LNCaP clone FGC (cell line): ENCODE measurements at regions not wholly inside any gene's neighbourhood (a gene's known extent, or its start where the extent isn't known, plus 50 kb on each side); places are given as distances from the start of the nearest gene placed in this dataset.

ENCODE experiments used
- DNase-seq: peaks from one replicate; pipeline ENCODE4 v3.0.0-alpha.2; 2011; ENCODE audit warnings: low read depth
- H3K4me3 ChIP-seq: 2 replicates; pipeline ENCODE4 v1.5.1; 2011; ENCODE audit warnings: mild to moderate bottlenecking, low read depth, low read length, control low read depth
- CTCF ChIP-seq: IDR thresholded peaks from 2 replicates; pipeline ENCODE4 v1.5.1; 2012; ENCODE audit warnings: mild to moderate bottlenecking; ENCODE audit not compliant: control insufficient read depth, insufficient read depth; ENCODE audit errors: extremely low read depth

DNA sequence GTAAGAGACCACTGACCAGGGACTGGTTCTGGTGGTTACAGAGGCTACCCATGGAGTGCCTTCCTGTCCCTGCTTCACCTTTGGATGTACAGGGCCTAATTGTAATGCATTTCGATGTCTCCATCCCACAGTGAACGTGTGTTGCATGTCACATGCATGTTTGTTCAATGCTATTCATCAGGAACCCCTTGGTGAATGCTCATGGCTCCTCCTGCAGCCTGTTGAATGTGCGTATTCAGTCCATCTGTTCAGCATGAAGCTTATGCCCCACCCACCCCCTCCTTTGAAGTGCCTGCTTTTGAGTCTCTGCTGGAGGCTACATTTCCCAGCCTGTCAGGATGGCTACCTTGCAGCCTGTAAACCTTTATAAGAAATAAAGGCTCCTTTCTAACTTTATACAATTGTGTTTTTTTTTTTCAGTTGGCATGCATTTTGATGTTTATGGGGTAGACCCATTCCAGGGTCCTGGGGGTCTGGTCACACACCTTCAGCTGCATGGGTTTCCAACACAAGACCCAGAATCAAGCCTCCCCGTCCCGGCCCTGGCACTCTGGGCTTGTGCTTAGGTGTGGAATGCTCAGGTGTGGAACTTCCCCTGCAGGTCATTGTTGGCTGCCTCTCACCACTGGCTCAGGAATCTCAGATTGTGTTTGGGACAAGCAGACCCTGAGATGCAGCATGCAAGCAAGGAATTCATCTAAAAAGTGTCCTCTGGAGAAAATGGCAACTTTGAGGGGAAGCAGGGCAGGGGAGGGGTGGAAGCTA is 238.8 kb upstream of the HDAC4 start:
- no peak for DNase-seq
- no peak for TF ChIP-seq CTCF
- H3K4me3 ChIP-seq, result no peak overlapping the region

DNA sequence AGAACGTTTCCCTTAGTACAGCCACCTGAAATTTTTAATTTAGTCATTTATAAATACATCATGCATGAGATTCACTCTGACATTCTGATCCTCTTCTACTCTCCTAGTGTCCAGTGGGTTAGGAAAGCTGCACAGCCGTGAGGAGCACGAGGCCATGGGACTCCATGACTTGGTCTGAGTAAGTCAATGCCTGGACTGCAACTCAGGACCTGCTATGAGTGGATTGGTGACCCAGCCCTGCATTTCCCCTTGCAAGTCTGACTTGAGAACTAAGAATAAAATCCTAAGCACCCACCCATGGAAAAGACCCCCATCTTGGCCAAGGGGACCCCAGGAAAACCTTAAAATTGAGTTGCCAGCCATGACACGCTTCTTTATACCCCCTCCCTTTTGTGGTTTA is 237.6 kb upstream of the HDAC4 start:
- no peak overlapping the region for H3K4me3 ChIP-seq
- no peak for TF ChIP-seq CTCF
- no peak for DNase-seq

DNA sequence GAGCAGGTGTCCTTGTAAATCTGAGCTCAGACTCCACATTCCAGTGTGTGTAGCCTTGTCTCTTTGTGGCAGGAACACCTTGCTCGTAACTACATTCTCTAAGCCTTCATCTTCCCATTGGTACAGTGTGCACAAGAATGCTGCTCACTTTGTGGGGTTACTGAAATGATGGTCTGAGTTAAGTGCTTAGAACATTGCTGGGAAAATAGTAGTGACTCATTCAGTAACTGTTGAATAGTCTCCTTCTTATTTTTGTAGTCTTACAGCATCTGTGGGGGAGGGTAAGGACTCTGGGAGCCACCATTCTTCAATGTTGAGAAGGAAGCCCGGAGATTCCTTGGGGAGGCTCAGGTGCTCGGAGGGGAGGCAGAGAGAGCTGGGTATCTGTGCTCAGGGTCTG is 236.0 kb upstream of the HDAC4 start:
- no peak for TF ChIP-seq CTCF
- no peak for DNase-seq
- no peak overlapping the region for H3K4me3 ChIP-seq

DNA sequence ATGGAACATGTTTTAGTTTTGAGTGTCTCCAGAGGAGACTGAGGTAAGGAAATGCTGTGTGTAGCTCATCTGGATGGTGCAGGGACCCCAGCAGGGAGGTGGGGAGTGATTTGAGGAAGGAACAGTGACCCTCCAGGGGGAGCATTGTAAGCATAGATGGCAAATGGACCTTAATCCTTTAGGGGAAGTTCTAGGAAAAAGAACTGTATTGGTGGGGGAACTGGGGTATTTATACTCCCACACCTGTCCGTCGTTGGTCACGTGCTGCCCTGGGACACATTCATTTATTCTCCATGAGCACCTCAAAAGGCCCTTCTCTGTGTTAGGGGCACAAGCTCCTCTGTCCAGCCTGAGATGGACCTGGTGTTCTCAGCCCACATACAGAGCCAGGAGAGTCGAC is 233.9 kb upstream of the HDAC4 start:
- no peak for TF ChIP-seq CTCF
- DNase-seq, result no peak
- no peak overlapping the region for H3K4me3 ChIP-seq

DNA sequence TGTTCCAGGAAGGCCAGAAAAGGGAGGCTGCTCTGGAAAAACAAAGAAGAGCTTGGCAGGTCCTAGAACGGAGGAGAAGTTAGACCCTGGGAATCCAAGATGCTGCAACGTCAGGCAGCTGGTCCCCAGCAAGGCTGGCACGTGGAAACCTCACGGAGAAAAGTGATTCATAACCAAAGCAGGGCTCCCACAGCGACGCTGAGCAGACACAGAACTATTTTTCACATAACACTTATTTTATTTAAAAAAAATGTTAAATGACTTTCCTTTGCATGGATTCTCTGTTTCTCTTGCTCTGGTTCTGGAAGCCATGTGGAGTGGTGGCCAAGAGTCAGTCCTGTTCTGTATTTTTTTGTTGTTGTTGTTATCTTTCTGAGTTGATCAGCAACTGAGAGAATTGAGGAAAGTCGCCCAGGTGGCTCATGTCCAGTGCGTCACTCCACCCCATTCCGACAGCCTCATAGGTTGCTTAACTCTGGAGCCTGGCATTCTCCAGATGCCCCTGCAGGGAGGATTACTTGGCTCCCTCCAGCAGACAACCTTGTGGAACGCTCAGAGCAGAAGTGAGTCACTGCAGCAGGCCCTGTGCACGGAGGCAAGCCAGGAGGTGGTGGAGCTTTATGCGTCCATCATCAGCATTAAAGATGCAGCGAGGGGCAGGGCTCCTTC is 229.9 kb upstream of the HDAC4 start:
- no peak for TF ChIP-seq CTCF
- H3K4me3 ChIP-seq, result no peak overlapping the region
- no peak for DNase-seq

DNA sequence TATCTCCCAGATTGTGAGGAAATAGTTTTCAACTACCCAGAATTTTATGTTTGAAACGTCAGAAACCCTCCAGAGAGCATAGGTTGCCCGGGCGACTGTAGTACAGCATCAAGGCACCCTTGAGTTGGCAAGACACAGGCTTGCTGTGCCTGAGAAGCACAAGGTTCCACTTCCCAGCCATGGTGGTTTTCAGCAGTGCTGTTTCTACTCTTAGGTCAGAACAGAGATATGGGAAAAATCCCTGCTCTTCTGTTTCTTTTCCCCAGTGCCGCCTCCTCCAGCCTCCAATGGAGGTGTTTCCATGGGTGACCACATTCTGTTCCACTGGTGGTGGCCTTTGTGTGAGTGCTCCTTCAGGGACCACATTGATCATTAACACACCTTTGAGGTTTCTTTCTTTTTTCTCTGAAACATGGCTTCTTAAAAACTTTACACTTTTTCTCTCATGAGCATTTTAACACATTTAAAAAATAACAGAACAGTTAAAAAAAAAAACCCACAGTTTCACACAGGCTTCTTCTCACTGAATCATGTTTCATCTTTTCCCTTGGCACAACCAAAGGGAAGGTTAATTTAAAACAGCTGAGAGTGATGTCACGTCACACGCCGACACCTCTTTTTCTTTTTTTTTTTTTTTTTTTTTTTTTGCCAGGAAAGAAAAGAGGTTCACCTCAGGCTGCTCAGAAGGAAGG is 229.3 kb upstream of the HDAC4 start:
- H3K4me3 ChIP-seq, result no peak overlapping the region
- DNase-seq, result no peak
- no peak for TF ChIP-seq CTCF
